HEK293T (cell line): ENCODE measurements at regions not wholly inside any gene's neighbourhood (a gene's known extent, or its start where the extent isn't known, plus 50 kb on each side); places are given as distances from the start of the nearest gene placed in this dataset.

ENCODE experiments used
- CTCF ChIA-PET: fragments of 350-600 bp; formaldehyde crosslinking; extraction: SDS; loops from one replicate; lab custom pipeline; 2021; ENCODE audit warnings: antibody characterized with exemption, inconsistent platforms; lab: Yijun Ruan, JAX
- POLR2A ChIA-PET: fragments of 350-600 bp; formaldehyde crosslinking; extraction: SDS; loops from one replicate; lab custom pipeline; 2020; ENCODE audit warnings: antibody characterized with exemption, inconsistent platforms; lab: Yijun Ruan, JAX
- DNase-seq: peaks from one replicate; pipeline ENCODE4 v3.0.0; 2012; ENCODE audit warnings: mixed read lengths; ENCODE audit errors: extremely low spot score
- ARNT ChIP-seq: fragments of 450-650 bp; IDR thresholded peaks from 2 replicates; pipeline ENCODE4 v1.6.1; 2017; ENCODE audit warnings: mild to moderate bottlenecking
- BHLHE40 ChIP-seq: fragments of 450-650 bp; IDR thresholded peaks from 2 replicates; pipeline ENCODE4 v1.6.1; 2016; ENCODE audit warnings: mild to moderate bottlenecking, moderate library complexity, borderline replicate concordance
- CTBP1 ChIP-seq: fragments of 450-650 bp; IDR thresholded peaks from 2 replicates; pipeline ENCODE4 v1.6.1; 2016; ENCODE audit warnings: borderline replicate concordance
- ELF4 ChIP-seq: fragments of 450-650 bp; IDR thresholded peaks from 2 replicates; pipeline ENCODE4 v1.6.1; 2017; ENCODE audit warnings: antibody characterized with exemption
- FOXA1 ChIP-seq: fragments of 450-650 bp; IDR thresholded peaks from 2 replicates; pipeline ENCODE4 v1.6.1; 2016; ENCODE audit warnings: mild to moderate bottlenecking
- FOXK2 ChIP-seq: fragments of 450-650 bp; IDR thresholded peaks from 2 replicates; pipeline ENCODE4 v1.6.1; 2016; ENCODE audit warnings: mild to moderate bottlenecking
- FOXM1 ChIP-seq: fragments of 450-650 bp; IDR thresholded peaks from 2 replicates; pipeline ENCODE4 v1.6.1; 2017; ENCODE audit warnings: mild to moderate bottlenecking, borderline replicate concordance
- HDGF ChIP-seq: fragments of 450-650 bp; IDR thresholded peaks from 2 replicates; pipeline ENCODE4 v1.6.1; 2017; ENCODE audit warnings: antibody characterized with exemption, borderline replicate concordance
- L3MBTL2 ChIP-seq: fragments of 450-650 bp; conservative IDR thresholded peaks from 2 replicates; pipeline ENCODE4 v1.6.1; 2016; ENCODE audit warnings: mild to moderate bottlenecking
- LEF1 ChIP-seq: fragments of 450-650 bp; IDR thresholded peaks from 2 replicates; pipeline ENCODE4 v1.6.1; 2017; ENCODE audit warnings: mild to moderate bottlenecking, borderline replicate concordance
- NFRKB ChIP-seq: fragments of 450-650 bp; IDR thresholded peaks from 2 replicates; pipeline ENCODE4 v1.6.1; 2016; ENCODE audit warnings: mild to moderate bottlenecking, moderate library complexity
- SP1 ChIP-seq: fragments of 450-650 bp; IDR thresholded peaks from 2 replicates; pipeline ENCODE4 v1.6.1; 2017
- SUZ12 ChIP-seq: fragments of 450-650 bp; IDR thresholded peaks from 2 replicates; pipeline ENCODE4 v1.6.1; 2016; ENCODE audit warnings: mild to moderate bottlenecking
- TARDBP ChIP-seq: fragments of 450-650 bp; IDR thresholded peaks from 2 replicates; pipeline ENCODE4 v1.6.1; 2016
- ZNF384 ChIP-seq: fragments of 450-650 bp; IDR thresholded peaks from 2 replicates; pipeline ENCODE4 v1.6.1; 2016
- TF ChIP-seq, protein P1 (sequence below): fragments of 450-650 bp; IDR thresholded peaks from 2 replicates; pipeline ENCODE4 v1.6.1; 2016

- CTCF ChIA-PET = interaction anchor here (0.6 to 0.9 kb wide), 2 partner anchors 11 to 259 kb away, joined by 3 to 5 read pairs; no protein-coding TSS in a partner anchor
- TF ChIP-seq SP1 (no peak), ELF4 (no peak), NFRKB (no peak), FOXA1 (no peak), TARDBP (no peak), CTBP1 (no peak), ARNT (no peak)
- TF ChIP-seq, protein P1, sequence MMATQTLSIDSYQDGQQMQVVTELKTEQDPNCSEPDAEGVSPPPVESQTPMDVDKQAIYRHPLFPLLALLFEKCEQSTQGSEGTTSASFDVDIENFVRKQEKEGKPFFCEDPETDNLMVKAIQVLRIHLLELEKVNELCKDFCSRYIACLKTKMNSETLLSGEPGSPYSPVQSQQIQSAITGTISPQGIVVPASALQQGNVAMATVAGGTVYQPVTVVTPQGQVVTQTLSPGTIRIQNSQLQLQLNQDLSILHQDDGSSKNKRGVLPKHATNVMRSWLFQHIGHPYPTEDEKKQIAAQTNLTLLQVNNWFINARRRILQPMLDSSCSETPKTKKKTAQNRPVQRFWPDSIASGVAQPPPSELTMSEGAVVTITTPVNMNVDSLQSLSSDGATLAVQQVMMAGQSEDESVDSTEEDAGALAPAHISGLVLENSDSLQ = no peak
- POLR2A ChIA-PET = no interaction called here
- no peak for DNase-seq
Observed at GRCh38 chr5:155732587-155733376, 594.2 kb upstream of the SGCD start.

- CTCF ChIA-PET = no interaction called here
- TF ChIP-seq LEF1 (no peak), SUZ12 (no peak), FOXA1 (no peak), ZNF384 (no peak), BHLHE40 (no peak), FOXK2 (no peak), ELF4 (no peak), SP1 (no peak), TARDBP (no peak), NFRKB (no peak), ARNT (no peak), HDGF (no peak), CTBP1 (no peak), FOXM1 (no peak), L3MBTL2 (no peak)
- TF ChIP-seq, protein P1 = no peak
- POLR2A ChIA-PET = no interaction called here
- no peak for DNase-seq
Observed at GRCh38 chr5:155733935-155734334, 593.0 kb upstream of the SGCD start.

GRCh38 chr5:155735388-155735787 lies 591.6 kb upstream of the SGCD start:
- DNase-seq = no peak
- CTCF ChIA-PET = no interaction called here
- POLR2A ChIA-PET = no interaction called here
- no peak for TF ChIP-seq LEF1
- TF ChIP-seq, protein P1 = no peak
- no peak for TF ChIP-seq ELF4
- no peak for TF ChIP-seq HDGF
- TF ChIP-seq SUZ12 = no peak
- TF ChIP-seq NFRKB = no peak
- no peak for TF ChIP-seq TARDBP
- TF ChIP-seq ARNT = no peak
- TF ChIP-seq SP1 = no peak
- no peak for TF ChIP-seq FOXA1

DNA sequence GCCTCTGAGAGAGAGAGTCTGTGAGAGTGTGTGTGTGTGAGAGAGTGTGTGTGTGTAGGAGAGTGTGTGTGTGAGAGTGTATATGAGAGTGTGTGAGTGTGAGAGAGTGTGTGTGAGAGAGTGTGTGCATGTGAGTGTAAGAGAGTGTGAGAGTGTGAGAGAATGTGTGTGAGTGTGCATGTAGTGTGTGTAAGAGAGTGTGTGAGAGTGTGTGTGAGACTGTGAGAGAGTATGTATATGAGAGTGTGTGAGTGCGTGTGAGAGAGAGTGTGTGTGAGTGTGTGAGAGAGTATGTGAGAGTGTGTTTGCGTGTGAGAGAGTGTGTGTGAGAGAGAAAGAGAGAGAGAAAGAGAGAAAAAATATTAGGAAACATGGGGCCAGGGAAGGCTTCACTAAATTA lies 588.3 kb upstream of the SGCD start:
- POLR2A ChIA-PET = no interaction called here
- CTCF ChIA-PET = no interaction called here
- DNase-seq = no peak
- TF ChIP-seq SUZ12 = no peak
- no peak for TF ChIP-seq LEF1
- no peak for TF ChIP-seq L3MBTL2
- no peak for TF ChIP-seq TARDBP
- TF ChIP-seq, protein P1 = no peak
- TF ChIP-seq ELF4 = no peak
- no peak for TF ChIP-seq FOXA1
- TF ChIP-seq FOXM1 = no peak
- no peak for TF ChIP-seq SP1
- no peak for TF ChIP-seq BHLHE40
- no peak for TF ChIP-seq CTBP1
- no peak for TF ChIP-seq ZNF384
- TF ChIP-seq NFRKB = no peak
- TF ChIP-seq HDGF = no peak
- TF ChIP-seq ARNT = no peak
- no peak for TF ChIP-seq FOXK2

DNA sequence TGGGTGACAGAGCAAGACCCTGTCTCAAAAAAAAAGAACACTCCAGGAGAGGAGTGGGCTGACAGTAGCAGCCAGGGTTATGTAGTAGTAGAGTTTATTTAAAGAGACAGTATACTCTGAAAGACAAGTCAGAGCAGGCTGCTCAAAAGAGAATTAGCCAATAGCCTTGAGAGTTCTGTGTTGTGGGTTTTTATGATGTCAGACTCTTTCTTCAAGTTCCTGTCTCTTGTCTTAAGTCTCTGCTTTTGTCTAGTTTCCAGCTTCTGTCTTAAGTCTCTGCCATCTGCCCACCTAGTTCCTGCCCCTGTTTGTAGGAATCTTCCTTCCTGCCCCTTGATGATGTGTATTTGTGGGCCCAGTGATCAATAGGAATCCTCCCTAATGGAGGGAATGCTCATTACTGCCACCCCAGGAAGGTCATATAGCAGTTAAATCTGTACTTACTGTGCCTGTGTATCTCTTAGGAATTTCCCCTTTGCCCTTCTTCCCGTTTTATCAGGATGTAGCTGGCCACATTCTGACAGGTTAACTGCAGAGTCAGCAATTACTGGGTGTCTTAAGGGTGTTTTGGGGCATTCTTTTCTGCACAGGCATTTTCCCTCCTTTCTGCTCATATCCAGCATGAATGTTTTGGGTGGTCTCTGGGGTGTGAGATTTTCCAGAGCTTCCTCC lies 580.5 kb upstream of the SGCD start:
- no peak for TF ChIP-seq FOXM1
- no peak for TF ChIP-seq TARDBP
- no peak for TF ChIP-seq CTBP1
- no peak for TF ChIP-seq ZNF384
- TF ChIP-seq HDGF = no peak
- no peak for TF ChIP-seq SUZ12
- TF ChIP-seq BHLHE40 = no peak
- no peak for TF ChIP-seq LEF1
- TF ChIP-seq ARNT = no peak
- TF ChIP-seq, protein P1 = no peak
- TF ChIP-seq ELF4 = no peak
- TF ChIP-seq FOXK2 = no peak
- no peak for TF ChIP-seq NFRKB
- no peak for TF ChIP-seq L3MBTL2
- no peak for TF ChIP-seq SP1
- no peak for TF ChIP-seq FOXA1
- POLR2A ChIA-PET = no interaction called here
- no peak for DNase-seq
- CTCF ChIA-PET = no interaction called here
